ENCODE measurements at regions not wholly inside any gene's neighbourhood (a gene's known extent, or its start where the extent isn't known, plus 50 kb on each side); places are given as distances from the start of the nearest gene placed in this dataset.

GRCh38 chr7:41183741-41184140 lies 519.1 kb downstream of the INHBA start:
- TF ChIP-seq POLR2AphosphoS5 (IDR thresholded peaks at IDR 0.05) (no peak), MXI1 (conservative IDR thresholded peaks at IDR 0.05; ENCODE audit: poor library complexity, severe bottlenecking) (no peak), EP300 (conservative IDR thresholded peaks at IDR 0.05; ENCODE audit: poor library complexity, severe bottlenecking) (no peak), CTCF (IDR thresholded peaks at IDR 0.05; ENCODE audit: poor library complexity, severe bottlenecking) (no peak), REST (IDR thresholded peaks at IDR 0.05; ENCODE audit: borderline replicate concordance) (no peak), EZH2 (IDR thresholded peaks at IDR 0.05; ENCODE audit: borderline replicate concordance, insufficient read depth, low read length, poor library complexity, severe bottlenecking) (no peak), SMC3 (conservative IDR thresholded peaks at IDR 0.05; ENCODE audit: poor library complexity) (no peak)

Measured in neural cell (in vitro differentiated cells).